ENCODE measurements at regions not wholly inside any gene's neighbourhood (a gene's known extent, or its start where the extent isn't known, plus 50 kb on each side); places are given as distances from the start of the nearest gene placed in this dataset.
"Not testable (repeated sequence)": the region's sequence is repeated elsewhere in the genome, so short reads cannot be mapped to it uniquely, and the experiment has no call there.

DNA sequence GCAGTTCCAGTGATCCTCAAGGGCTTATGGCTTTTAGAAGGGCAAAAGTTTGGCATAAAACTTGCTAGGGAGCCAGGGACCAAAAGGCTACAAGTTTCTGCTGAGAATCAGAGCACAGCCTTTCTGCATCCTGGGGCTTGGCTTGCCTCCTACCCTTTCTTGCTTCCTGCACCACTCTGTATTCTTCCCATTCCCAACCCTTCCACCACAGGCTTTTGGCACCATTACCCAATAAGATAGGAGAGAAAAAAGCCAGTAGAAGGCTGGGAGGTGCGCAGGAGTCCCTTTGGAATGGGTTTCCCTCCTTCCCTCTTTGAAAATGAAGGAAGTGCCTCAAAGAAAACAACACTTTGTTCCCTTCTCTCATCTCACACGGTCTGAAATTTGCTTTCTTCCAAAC lies 268.6 kb downstream of the PDCD6IP start:
- DNase-seq: no peak

DNA sequence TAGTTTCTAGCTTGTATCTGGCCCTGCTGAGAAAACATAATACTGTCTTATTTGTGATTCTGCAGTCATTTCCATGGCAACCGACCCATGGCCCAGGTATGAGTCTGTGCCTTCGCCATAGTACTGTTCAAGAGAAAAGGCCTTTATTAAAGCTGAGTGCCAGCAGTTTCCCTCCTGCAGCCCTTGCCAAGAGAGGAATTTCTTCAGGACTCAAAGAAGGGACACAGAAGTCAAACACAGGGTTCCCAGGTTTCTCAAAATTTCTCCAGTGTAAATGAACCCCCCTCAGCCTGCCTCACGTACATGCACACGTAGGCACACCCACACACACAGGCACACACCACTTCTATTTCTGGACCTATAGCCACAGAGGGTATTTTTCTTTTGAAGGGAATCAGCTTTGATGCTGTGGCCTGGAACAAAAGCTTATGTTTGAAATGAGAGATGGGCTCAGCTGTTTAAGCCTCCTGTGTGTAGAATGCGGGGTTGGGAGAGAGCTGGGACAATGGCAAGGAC lies 269.2 kb downstream of the PDCD6IP start:
- DNase-seq: no peak

DNA sequence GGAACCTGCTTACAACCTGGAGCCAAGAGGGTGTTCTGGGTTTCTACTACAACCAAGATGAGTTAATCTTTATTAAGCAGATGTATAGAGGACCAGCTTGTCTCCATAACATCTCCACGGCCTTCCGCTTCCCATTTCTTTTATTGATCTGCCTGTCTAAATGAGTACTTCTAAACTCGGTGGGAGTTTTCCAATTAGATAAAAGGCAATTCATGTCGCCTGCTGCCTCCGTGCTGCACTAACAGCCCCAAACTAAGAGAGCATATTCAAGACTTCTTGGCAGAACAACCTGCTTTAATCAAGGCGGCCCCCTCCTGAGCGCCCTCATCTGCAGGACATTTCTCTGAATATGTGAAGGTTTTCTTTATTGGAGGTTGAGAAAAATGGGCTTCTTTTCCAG lies 270.1 kb downstream of the PDCD6IP start:
- no peak for DNase-seq

DNA sequence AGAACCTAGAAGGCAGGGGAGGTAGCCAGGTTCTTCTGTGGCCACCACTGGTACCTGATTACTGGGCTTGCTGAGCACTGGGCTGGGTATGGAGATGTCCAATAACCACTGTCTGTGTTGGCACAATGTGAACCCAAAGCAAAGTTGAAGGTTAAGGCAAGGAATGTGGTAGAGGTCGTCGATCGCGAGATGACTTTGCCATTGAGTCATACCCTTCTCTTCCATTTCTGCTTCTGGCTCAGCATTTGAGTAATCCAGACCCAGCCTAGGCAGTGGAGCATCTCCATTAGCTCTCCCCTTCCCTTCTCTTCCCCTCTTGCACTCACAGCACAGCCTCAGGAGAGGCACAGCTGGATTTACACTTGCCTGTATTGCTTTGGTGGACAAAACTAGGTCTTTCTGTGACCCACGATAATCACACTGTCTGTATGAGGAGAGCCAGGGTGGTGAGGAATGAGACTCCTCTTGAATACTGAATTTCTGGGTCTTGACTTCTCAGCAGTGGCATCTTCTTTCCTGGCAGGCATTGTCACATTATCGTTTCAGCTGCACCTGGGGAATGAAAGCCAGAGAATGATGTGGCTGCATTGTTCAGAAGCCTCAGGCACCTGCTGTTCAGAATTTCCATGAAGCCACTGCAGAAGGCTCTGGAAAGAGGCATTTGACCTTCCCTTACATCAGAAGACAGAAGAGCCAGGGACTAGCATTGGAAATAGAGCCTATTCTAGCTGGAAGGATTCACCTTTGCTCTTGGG lies 272.6 kb downstream of the PDCD6IP start:
- peak; percentile 16 for DNase-seq

DNA sequence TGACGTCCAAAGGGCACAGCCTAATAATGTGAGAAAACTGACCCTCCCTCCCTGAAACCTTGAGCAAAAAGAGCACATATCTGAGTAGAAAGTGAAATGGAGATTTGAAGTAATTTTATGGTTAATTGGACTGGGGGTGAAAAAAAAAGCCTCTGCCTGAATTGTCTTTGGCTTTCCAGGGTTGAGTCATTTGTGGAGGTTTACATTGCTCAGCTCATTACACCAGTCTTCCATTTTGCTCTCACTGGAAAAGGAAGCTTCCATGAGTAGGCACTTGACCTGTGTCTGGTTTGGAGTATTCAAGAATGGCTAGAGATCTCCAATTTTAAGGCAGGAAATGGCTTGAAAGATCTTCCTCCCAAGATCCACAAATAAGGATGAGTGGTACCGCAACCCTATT lies 273.9 kb downstream of the PDCD6IP start:
- no peak for DNase-seq

DNA sequence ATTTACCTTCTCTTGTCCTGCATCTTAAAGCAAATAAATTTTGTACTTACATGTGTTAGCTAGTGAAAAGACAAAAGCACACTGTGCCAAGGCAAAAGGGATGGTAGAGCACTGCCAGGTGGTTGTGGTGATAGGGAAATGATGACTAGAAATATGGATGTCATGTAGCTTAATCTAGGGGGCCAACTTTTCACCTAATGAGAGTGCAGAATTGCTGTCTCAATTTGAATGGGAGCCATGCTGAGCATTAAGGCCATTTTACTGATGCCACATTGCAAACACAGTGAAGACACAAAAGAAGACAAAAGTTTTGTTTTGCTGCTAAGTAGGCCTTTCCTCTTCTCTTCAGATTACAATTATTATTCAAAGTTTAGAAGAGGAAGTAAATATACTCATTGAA lies 274.7 kb downstream of the PDCD6IP start:
- no peak for DNase-seq

DNA sequence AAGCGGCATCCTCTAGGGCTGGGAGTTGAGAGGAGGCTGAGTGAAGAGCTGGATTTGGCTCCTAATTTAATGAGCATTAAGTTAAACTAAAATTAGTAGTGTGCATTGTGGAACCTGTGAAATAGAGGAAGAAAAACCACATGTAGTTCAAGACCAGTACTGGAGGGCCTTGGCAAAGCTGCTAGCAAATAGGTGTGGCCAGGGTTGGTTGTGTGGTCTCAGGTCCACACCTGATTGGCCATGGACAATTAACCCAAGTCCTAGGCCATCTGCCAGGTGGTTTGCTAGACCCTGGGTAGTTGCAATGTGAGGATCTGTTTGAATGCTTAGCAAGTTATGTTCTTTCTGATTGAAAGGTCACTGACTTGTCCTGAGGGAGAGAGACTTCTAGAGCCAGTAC lies 275.5 kb downstream of the PDCD6IP start:
- DNase-seq: no peak

DNA sequence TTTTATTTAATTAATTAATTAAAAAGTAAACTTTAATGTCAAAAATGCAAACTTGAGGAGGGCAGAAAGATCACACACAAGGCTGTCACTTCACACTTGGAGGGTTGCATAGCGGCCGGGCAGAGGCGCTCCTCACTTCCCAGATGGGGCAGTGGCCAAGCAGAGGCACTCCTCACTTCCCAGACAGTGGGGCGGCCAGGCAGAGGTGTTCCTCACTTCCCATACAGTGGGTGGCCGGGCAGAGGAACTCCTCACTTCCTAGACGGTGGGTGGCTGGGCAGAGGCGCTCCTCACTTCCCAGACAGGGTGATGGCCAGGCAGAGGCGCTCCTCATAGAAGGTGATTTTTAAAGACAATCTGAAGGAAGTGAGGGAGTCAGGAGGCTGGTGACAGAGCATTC lies 277.5 kb downstream of the PDCD6IP start:
- no peak for DNase-seq

DNA sequence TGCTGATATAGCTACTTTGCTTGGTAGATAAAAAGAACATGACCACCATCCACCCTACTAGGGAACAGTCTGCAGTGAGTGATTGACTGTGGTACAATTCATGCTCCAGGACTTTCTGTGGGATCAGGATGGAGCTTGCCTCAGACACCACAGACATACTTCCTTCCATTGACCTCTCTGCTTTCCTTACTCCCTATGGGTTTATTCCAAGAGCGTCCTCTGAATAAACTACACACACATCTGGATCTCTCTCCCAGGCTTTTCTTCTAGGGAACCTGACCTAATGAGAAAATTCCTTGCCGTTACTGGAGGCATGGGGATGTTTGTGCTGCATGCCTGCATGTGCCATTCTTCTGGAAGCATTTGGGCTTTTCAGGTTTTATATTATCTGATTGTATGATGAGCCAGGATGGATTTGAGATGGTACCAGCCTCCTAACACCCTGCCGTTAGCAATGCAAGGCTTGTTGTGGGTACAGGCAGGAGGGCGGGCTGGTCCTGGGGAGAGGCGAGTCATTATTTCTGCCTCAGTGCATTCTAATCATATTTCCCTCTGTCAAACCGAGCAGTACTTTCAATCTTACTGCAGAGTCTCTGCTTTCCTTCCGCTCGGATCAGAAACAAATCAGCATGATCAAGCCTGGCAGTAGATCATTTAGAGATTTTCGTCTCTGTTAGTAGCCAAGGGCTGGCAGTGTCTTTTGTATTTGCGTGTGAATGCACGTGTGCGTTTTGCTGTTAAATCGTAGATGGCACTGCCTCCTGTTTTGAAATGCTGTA lies 279.2 kb downstream of the PDCD6IP start:
- no peak for DNase-seq

DNA sequence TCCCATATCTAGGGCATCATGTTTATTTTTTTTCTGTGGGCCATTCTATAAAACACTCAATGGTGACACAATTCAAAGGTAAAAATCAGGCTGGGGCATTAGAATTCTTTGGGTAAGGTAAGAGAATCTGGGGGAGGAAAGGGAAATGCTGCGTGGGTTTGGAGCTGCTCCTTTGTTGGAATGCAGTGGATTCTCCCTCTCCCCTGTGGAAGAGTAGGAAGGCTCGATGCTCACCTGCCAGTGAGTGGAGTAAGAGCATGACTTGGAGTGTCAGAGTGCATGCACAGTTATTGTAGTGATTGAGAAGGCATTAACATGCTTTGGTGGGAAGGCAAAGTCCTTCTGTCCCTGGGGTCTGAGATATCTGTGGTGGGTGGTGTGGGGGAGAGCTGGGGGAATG lies 280.0 kb downstream of the PDCD6IP start:
- DNase-seq: no peak

DNA sequence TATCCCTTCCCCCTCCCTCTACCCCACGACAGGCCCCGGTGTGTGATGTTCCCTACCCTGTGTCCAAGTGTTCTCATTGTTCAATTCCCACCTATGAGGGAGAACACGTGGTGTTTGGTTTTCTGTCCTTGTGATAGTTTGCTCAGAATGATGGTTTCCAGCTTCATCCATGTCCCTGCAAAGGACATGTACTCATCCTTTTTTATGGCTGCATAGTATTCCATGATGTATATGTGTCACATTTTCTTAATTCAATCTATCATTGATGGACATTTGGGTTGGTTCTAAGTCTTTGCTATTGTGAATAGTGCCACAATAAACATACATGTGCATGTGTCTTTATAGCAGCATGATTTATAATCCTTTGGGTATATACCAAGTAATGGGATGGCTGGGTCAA lies 281.4 kb downstream of the PDCD6IP start:
- not testable (repeated sequence) for DNase-seq

DNA sequence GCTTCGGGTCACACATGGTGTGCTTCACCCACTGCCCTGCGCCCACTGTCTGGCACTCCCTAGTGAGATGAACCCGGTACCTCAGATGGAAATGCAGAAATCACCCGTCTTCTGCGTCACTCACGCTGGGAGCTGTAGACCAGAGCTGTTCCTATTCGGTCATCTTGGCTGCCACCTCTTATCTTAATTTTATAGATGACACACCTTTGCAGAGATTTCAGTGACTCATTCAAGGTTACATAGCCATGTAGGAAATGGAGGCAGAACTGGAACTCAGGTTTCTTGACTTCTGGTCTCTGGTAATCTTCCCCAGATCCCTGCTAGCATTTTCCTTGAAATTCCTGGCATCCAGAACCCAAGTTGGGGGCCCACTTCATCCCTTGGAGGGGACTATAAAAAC lies 291.9 kb downstream of the PDCD6IP start:
- not testable (repeated sequence) for DNase-seq

DNA sequence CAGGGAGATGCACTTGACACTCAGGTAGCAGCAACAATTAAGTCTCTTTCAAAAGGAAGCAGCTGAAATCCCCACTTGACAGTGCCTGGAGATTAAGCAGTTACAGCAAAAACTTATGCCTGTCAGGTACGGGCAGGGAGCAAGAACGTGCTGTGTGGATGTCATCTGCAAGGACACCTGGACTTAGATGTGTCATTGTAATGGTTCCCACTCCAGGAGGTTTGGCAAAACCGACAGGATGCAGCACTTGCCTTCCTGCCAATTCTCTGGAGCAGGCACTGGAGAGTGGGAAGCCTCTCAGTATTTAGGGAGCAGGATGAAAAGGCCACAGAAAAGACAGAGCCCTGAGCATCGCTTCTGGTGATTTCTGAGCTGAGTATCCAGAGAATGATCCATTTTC lies 292.4 kb downstream of the PDCD6IP start:
- DNase-seq: no peak

DNA sequence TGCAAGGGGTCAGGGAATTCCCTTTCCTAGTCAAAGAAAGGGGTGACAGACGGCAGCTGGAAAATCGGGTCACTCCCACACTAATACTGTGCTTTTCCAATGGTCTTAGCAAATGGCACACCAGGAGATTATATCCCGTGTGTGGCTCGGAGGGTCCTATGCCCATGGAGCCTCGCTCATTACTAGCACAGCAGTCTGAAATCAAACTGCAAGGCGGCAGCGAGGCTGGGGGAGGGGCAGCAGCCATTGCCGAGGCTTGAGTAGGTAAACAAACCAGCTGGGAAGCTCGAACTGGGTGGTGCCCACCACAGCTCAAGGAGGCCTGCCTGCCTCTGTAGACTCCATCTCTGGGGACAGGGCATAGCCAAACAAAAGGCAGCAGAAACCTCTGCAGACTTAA lies 295.9 kb downstream of the PDCD6IP start:
- DNase-seq: not testable (repeated sequence)

DNA sequence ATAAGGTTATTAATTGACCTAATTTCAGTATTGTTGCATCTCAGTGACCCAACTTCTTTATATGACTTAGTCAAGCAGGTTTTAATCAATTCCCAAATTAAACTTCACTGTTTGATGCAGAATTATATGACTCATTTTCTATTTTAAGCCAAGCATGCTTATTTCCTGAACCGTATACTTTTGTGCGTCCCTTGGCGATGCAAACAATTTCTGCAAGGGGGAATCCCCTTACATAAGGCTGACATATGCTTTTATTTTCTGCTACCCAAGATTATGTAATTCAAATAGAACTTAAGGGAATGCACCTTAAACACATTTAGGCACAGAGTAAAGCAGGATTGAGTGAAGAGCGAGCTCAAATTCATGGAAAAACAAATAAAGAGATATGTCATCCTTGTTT lies 303.9 kb downstream of the PDCD6IP start:
- no peak for DNase-seq

DNA sequence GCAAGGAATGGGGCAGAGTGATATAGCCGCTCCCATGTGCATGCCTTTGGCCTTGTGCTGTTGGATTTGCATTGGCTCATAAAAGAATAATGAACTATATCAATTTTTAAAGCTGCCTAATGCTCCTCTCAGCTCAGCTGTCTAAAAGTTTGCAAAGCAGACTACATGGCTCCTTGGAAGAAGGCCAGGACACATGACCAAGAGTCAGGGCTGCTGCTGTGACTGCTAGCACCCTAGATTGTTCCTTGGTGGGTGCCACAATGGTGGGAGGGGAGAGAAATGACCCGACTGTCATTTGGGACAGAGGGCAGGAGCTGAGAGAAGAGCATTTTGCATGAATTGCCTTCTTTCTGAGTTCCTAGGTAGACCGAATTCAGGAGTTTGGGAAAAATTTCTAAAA lies 307.9 kb downstream of the PDCD6IP start:
- DNase-seq: no peak

DNA sequence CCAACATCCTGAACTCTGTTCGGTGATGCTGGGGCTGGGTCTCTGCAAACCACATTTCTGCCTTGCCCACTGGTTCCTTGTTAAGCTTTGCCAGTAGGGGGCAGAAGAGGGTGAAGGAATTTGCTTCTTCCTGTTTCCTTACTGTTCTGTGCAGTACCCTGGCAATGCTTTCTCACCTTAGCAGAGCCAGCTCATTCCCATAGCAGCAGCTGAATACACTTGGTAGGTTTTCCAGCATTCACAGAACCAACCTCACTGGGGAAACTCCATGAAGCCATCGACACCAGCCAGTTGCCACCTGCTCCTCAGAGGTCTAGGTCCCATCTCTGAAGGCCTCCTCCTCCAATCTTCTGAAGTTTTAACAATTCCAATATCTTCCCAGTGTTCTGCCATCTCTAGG lies 308.4 kb downstream of the PDCD6IP start:
- peak; percentile 33 for DNase-seq

DNA sequence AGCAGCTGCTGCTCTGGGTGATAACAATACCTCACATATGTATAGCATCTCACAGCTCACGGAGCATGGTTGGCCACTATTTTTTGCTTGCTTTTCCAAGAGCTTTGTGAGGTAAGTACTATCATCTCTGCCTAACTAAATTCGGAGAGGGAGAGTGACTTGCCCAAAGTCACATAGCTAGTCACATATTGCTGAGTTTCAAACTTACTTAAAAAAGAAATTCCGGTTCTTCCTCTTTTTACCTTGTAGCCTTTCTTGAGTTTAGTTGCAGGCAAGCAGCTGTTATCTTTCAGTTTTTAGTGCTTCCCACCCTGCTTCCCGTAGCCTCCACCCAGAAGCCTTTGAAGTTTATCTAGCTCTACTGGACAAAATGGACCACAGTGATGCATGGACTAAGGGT lies 309.2 kb downstream of the PDCD6IP start:
- no peak for DNase-seq

DNA sequence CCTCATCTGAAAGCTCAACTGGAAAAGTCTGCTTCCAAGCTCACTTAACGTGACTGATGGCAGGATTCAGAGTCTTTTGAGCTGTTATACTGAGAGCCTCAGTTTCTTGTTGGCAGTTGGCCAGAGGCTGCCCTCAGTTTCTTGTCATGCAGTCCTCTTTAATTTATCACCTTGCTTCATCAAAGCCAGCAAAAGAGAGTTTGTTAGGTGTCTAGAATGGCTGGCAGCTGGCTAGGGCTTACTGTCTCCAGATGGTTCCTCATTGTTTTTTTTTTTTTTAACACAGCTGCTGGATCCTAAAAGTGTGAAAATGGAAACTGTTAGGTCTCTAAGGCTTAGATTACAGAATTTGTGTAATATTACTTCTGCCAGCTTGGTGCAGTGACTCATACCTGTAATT lies 310.6 kb downstream of the PDCD6IP start:
- no peak for DNase-seq

DNA sequence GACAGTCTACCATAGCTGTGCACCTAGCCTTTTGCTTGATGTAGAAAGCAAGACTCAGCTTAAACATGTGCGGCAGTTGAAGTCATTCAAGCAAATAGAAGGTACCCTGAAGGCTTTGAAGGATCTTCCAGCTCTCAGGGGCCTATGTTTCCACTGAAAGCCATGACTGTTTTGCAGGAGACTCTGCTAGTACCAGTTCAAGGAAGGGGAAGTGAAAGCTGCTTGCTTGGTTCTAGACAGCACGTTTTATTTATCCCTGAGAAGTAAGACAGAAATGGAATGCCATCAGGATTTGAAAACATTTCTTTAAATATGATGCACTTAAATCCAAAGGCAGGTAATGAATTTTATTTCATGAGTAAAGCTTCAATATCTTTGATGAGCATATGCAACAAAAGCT lies 311.4 kb downstream of the PDCD6IP start:
- no peak for DNase-seq

DNA sequence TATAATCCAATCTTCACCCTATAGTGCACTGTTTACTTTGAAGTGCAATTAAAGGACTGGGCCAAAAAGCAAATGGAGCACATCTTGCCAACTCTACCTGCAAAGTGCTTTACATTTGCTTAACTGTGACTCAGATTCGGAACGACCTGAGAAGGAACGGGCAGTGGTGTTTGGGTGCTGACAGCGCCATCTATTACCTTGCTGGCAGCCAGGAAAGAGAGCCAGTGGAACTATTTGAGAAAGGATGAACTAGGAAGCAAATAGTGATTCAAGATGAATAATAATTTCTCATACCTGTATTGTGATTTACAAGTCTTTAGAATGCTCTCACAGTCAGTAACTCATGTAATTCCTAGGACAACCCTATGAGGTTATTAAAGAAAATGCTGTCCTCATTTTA lies 312.9 kb downstream of the PDCD6IP start:
- DNase-seq: no peak

DNA sequence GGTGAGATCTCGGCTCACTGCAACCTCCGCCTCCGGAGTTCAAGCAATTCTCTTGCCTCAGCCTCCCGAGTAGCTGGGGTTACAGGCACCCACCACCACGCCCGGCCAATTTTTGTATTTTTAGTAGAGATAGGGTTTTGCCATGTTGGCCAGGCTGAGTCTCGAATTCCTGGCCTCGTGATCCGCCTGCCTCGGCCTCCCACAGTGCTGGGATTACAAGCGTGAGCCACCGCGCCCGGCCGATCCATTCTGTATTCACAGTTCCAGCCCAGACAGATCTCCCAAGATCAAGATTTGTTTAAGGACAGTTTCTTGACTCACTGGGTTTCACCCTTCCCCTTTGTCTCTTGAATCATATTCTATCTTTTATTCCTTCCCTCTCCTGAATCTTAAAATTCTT lies 313.8 kb downstream of the PDCD6IP start:
- not testable (repeated sequence) for DNase-seq

DNA sequence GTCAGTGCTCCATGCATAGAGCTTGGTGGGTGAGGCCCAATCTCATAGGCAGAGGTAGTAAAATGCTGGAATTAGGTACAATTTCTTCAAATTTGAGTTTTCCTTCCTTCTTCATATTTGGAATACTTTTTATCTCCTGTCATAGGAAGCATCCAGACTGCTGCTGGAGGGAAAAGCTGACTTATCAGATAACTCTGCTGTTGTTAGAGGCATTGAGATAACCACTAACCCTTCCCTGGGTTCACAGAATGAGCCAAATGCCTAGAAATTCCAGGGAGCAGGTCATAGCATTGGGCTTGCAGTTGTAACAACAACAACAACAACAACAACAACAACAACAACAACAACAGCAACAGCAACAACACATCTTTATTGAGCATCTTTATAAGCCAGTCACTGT lies 332.7 kb downstream of the PDCD6IP start:
- DNase-seq: no peak

DNA sequence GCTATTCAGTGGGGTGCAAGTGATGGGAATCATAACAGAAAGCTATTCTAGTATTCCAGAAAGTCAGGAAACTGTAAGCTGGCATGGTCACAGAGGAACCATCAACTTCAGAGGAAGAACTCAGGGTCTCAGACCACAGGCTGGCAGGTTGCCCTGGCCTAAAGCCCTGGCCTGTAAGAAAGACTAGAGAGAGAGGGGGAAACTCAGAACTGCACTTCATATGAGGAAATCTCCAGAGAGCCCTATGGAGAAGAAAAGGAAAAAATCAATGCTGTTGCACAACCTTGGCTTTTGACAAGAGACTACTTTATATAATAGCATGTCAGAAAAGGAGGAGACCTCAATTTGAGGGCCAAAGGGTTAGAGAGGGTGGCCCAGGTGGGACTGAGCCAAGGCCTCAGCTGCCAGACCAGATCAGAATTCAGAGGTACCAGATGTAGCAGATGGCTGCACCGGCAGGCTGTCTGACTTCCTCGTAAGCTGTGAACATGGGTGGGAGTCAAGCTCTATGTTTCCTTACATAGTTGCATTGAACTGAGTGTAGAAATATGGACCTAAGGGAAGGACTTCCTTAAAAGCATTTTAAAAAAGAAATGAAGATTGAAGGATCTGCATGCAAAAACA lies 333.8 kb downstream of the PDCD6IP start:
- DNase-seq: no peak
